Natural killer cell (primary cell): ENCODE measurements at regions not wholly inside any gene's neighbourhood (a gene's known extent, or its start where the extent isn't known, plus 50 kb on each side); places are given as distances from the start of the nearest gene placed in this dataset.
"Not testable (repeated sequence)": the region's sequence is repeated elsewhere in the genome, so short reads cannot be mapped to it uniquely, and the experiment has no call there.

ENCODE experiments used
- ATAC-seq, 3 donors: fragments of 150-1000 bp in 2 of 3; fragments of 200-7000 bp in 1 of 3; cut with Tn5 transposase; 1 replicate in 1 of 3; 2 replicates in 2 of 3; pipeline ENCODE4 v1.10.0; 2021; ENCODE audit warnings: mild to moderate bottlenecking in 2 of 3, moderate library complexity in 2 of 3
- DNase-seq, 2 donors: peaks; one replicate each; pipeline versions ENCODE4 v3.0.0 to v3.0.0-alpha.2; 2013 to 2021; ENCODE audit warnings: mixed read lengths in 1 of 2
- H3K27ac ChIP-seq: one replicate; pipeline ENCODE4 v1.5.1; 2013; ENCODE audit warnings: mild to moderate bottlenecking, low read length
- H3K27me3 ChIP-seq: one replicate; pipeline ENCODE4 v1.6.1; 2013; ENCODE audit warnings: low read length; ENCODE audit not compliant: control insufficient read depth, insufficient read depth
- H3K36me3 ChIP-seq: one replicate; pipeline ENCODE4 v1.6.1; 2013; ENCODE audit warnings: low read length; ENCODE audit not compliant: control insufficient read depth, insufficient read depth
- H3K4me1 ChIP-seq: one replicate; pipeline ENCODE4 v1.6.1; 2013; ENCODE audit warnings: low read length; ENCODE audit not compliant: control insufficient read depth, insufficient read depth
- H3K4me3 ChIP-seq: one replicate; pipeline ENCODE4 v1.5.1; 2013; ENCODE audit warnings: low read length
- H3K9me3 ChIP-seq: one replicate; pipeline ENCODE4 v1.6.1; 2013; ENCODE audit warnings: low read length; ENCODE audit not compliant: control insufficient read depth, insufficient read depth
- H3K27ac Mint-ChIP-seq, 2 donors: one replicate each; pipeline ENCODE4 v1.8.0; 2022; ENCODE audit warnings: mild to moderate bottlenecking in 2 of 2, mixed read lengths in 2 of 2, moderate library complexity in 1 of 2
- H3K27me3 Mint-ChIP-seq, 2 donors: one replicate each; pipeline ENCODE4 v1.8.0; 2022; ENCODE audit warnings: low read depth in 2 of 2, mixed read lengths in 2 of 2
- H3K36me3 Mint-ChIP-seq: one replicate; pipeline ENCODE4 v1.8.0; 2022; ENCODE audit warnings: mixed read lengths
- H3K4me1 Mint-ChIP-seq, 2 donors: one replicate each; pipeline ENCODE4 v1.8.0; 2022; ENCODE audit warnings: mixed read lengths in 2 of 2
- H3K4me3 Mint-ChIP-seq: one replicate; pipeline ENCODE4 v1.8.0; 2022; ENCODE audit warnings: mild to moderate bottlenecking, moderate library complexity, mixed read lengths
- H3K9me3 Mint-ChIP-seq, 2 donors: one replicate each; pipeline ENCODE4 v1.8.0; 2022; ENCODE audit warnings: mixed read lengths in 2 of 2
- WGBS: methylation state at CpG from one replicate; pipeline ENCODE4 v1.1.7; 2013; ENCODE audit warnings: missing lambda C conversion rate; ENCODE audit not compliant: insufficient coverage; 5-methylcytosine and 5-hydroxymethylcytosine counted together
- intact Hi-C: fragments of 100-400 bp; cut with micrococcal nuclease; formaldehyde crosslinking; loops from one replicate; pipeline ENCODE4 v1.14.2; 2022
- TF ChIP-seq, protein P1 (sequence below): fragments of 200-600 bp; IDR thresholded peaks from one replicate; pipeline ENCODE4 v1.8.0; 2022; ENCODE audit warnings: antibody characterized with exemption

GRCh38 chr18:60017371-60017770, 117.6 kb downstream of the PMAIP1 start:
- no peaks in the 10 kb centered on the region for H3K9me3 Mint-ChIP-seq
- ATAC-seq (no peak), DNase-seq (no peak)
- H3K4me1 Mint-ChIP-seq: no peaks in the 10 kb centered on the region
- Histone ChIP-seq H3K36me3 (no peaks in the 10 kb centered on the region), H3K27ac (no peak overlapping the region), H3K9me3 (no peaks in the 10 kb centered on the region), H3K4me1 (no peaks in the 10 kb centered on the region), H3K27me3 (peaks cover 2% of the 10 kb centered on the region), H3K4me3 (no peak overlapping the region)
- peaks cover 4 to 10% of the 10 kb centered on the region in 2 donors for H3K27me3 Mint-ChIP-seq
- H3K36me3 Mint-ChIP-seq: no peaks in the 10 kb centered on the region
- WGBS: 96% methylated on average over 20 of the region's 22 CpGs
- H3K4me3 Mint-ChIP-seq: no peak overlapping the region
- intact Hi-C loops: no loop called here
- TF ChIP-seq, protein P1, sequence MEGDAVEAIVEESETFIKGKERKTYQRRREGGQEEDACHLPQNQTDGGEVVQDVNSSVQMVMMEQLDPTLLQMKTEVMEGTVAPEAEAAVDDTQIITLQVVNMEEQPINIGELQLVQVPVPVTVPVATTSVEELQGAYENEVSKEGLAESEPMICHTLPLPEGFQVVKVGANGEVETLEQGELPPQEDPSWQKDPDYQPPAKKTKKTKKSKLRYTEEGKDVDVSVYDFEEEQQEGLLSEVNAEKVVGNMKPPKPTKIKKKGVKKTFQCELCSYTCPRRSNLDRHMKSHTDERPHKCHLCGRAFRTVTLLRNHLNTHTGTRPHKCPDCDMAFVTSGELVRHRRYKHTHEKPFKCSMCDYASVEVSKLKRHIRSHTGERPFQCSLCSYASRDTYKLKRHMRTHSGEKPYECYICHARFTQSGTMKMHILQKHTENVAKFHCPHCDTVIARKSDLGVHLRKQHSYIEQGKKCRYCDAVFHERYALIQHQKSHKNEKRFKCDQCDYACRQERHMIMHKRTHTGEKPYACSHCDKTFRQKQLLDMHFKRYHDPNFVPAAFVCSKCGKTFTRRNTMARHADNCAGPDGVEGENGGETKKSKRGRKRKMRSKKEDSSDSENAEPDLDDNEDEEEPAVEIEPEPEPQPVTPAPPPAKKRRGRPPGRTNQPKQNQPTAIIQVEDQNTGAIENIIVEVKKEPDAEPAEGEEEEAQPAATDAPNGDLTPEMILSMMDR: no peak
- no peak overlapping the region for H3K27ac Mint-ChIP-seq

DNA sequence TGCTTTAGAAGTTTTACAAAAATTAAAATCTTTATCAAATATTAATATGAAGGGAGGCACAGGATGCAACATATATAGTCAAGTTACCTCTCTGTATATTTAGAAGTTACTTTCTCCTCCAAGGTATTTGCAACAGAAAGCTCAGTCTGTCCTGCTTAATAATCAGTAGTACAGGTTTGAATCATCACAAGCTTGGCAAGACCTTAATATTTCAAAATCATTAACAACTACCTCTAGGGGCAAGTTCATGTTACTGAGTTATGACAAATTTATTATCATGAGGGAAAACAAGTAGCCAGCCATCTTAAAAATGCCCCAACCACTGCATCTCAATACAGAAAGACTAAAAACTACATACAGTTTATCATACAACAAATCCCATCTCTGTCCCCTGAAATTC, 116.0 kb downstream of the PMAIP1 start:
- DNase-seq, H3K4me3 ChIP-seq, H3K27ac ChIP-seq, ATAC-seq, H3K27me3 ChIP-seq, H3K36me3 ChIP-seq, intact Hi-C loops, H3K9me3 ChIP-seq, H3K4me3 Mint-ChIP-seq, H3K4me1 Mint-ChIP-seq, H3K27ac Mint-ChIP-seq, H3K4me1 ChIP-seq, H3K27me3 Mint-ChIP-seq, H3K9me3 Mint-ChIP-seq, H3K36me3 Mint-ChIP-seq: not testable (repeated sequence)

- H3K4me1 Mint-ChIP-seq, H3K4me1 ChIP-seq, H3K36me3 ChIP-seq, H3K9me3 Mint-ChIP-seq, H3K27me3 ChIP-seq, ATAC-seq, H3K4me3 Mint-ChIP-seq, DNase-seq, H3K36me3 Mint-ChIP-seq, H3K4me3 ChIP-seq, H3K9me3 ChIP-seq, intact Hi-C loops, H3K27ac Mint-ChIP-seq, H3K27ac ChIP-seq: not testable (repeated sequence)
- peaks cover 9 to 12% of the 10 kb centered on the region in 2 donors for H3K27me3 Mint-ChIP-seq
- 95% methylated on average over 8 of the region's 9 CpGs for WGBS
Observed at GRCh38 chr18:60013148-60013547, 113.4 kb downstream of the PMAIP1 start.

GRCh38 chr18:60010984-60011383, 111.2 kb downstream of the PMAIP1 start:
- H3K27ac Mint-ChIP-seq: no peak overlapping the region

More at GRCh38 chr18:60010984-60011383, 111.2 kb downstream of the PMAIP1 start:
- Histone ChIP-seq H3K4me1 (no peaks in the 10 kb centered on the region), H3K36me3 (no peaks in the 10 kb centered on the region), H3K9me3 (no peaks in the 10 kb centered on the region), H3K4me3 (no peak overlapping the region), H3K27me3 (peaks cover 2% of the 10 kb centered on the region), H3K27ac (no peak overlapping the region)
- intact Hi-C loops: no loop called here
- ATAC-seq: no peak
- TF ChIP-seq, protein P1: no peak
- H3K4me1 Mint-ChIP-seq: no peaks in the 10 kb centered on the region
- H3K27me3 Mint-ChIP-seq: peaks cover 7 to 14% of the 10 kb centered on the region in 2 donors
- WGBS: 97% methylated on average over 35 of the region's 35 CpGs
- no peak for DNase-seq
- no peak overlapping the region for H3K4me3 Mint-ChIP-seq
- H3K36me3 Mint-ChIP-seq: no peaks in the 10 kb centered on the region
- no peaks in the 10 kb centered on the region for H3K9me3 Mint-ChIP-seq
